ENCODE measurements at regions not wholly inside any gene's neighbourhood (a gene's known extent, or its start where the extent isn't known, plus 50 kb on each side); places are given as distances from the start of the nearest gene placed in this dataset.

- TF ChIP-seq, protein P1, sequence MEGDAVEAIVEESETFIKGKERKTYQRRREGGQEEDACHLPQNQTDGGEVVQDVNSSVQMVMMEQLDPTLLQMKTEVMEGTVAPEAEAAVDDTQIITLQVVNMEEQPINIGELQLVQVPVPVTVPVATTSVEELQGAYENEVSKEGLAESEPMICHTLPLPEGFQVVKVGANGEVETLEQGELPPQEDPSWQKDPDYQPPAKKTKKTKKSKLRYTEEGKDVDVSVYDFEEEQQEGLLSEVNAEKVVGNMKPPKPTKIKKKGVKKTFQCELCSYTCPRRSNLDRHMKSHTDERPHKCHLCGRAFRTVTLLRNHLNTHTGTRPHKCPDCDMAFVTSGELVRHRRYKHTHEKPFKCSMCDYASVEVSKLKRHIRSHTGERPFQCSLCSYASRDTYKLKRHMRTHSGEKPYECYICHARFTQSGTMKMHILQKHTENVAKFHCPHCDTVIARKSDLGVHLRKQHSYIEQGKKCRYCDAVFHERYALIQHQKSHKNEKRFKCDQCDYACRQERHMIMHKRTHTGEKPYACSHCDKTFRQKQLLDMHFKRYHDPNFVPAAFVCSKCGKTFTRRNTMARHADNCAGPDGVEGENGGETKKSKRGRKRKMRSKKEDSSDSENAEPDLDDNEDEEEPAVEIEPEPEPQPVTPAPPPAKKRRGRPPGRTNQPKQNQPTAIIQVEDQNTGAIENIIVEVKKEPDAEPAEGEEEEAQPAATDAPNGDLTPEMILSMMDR (IDR thresholded peaks at IDR 0.05): no peak
- no peak for TF ChIP-seq POLR2A (IDR thresholded peaks at IDR 0.05)
Measured at GRCh38 chr7:131111792-131112191, 215.9 kb upstream of the MKLN1 start.

All from tibial nerve (tissue), 3 donors.